ENCODE measurements at regions not wholly inside any gene's neighbourhood (a gene's known extent, or its start where the extent isn't known, plus 50 kb on each side); places are given as distances from the start of the nearest gene placed in this dataset.
A peak's percentile ranks its signal among the peaks of the same experiment; 100 is the strongest.
"Not testable (repeated sequence)": the region's sequence is repeated elsewhere in the genome, so short reads cannot be mapped to it uniquely, and the experiment has no call there.

- no peak for DNase-seq (ENCODE audit: low read depth)
Observed at GRCh38 chr7:36038063-36038721, 114.9 kb upstream of the EEPD1 start.

- peak; percentile 17 for DNase-seq (ENCODE audit: low read depth)
Observed at GRCh38 chr7:36039243-36039642, 113.8 kb upstream of the EEPD1 start.

- no peak for DNase-seq (ENCODE audit: low read depth)
Observed at GRCh38 chr7:36039671-36040070, 113.4 kb upstream of the EEPD1 start.

- DNase-seq (ENCODE audit: low read depth) = peak; percentile 74
Observed at GRCh38 chr7:36040679-36041078, 112.4 kb upstream of the EEPD1 start.

- DNase-seq (ENCODE audit: low read depth) = no peak
Observed at GRCh38 chr7:36044101-36044892, 108.8 kb upstream of the EEPD1 start.

- peak; percentile 78 for DNase-seq (ENCODE audit: low read depth)
Observed at GRCh38 chr7:36045326-36045725, 107.7 kb upstream of the EEPD1 start.

- DNase-seq (ENCODE audit: low read depth) = no peak
Observed at GRCh38 chr7:36045830-36046341, 107.2 kb upstream of the EEPD1 start.

- peak; percentile 34 for DNase-seq (ENCODE audit: low read depth)
Observed at GRCh38 chr7:36047091-36047658, 105.9 kb upstream of the EEPD1 start.

GRCh38 chr7:36048141-36048901, 104.7 kb upstream of the EEPD1 start:
- peak; percentile 97 for DNase-seq (ENCODE audit: low read depth)

GRCh38 chr7:36048902-36049240, 104.2 kb upstream of the EEPD1 start:
- peak; percentile 70 for DNase-seq (ENCODE audit: low read depth)

GRCh38 chr7:36051501-36051900, 101.6 kb upstream of the EEPD1 start:
- no peak for DNase-seq (ENCODE audit: low read depth)

GRCh38 chr7:36053589-36053988, 99.5 kb upstream of the EEPD1 start:
- DNase-seq (ENCODE audit: low read depth) = no peak

GRCh38 chr7:36054637-36055036, 98.4 kb upstream of the EEPD1 start:
- DNase-seq (ENCODE audit: low read depth) = no peak

- DNase-seq (ENCODE audit: low read depth) = no peak
Observed at GRCh38 chr7:36055207-36055606, 97.8 kb upstream of the EEPD1 start.

- no peak for DNase-seq (ENCODE audit: low read depth)
Observed at GRCh38 chr7:36057323-36057722, 95.7 kb upstream of the EEPD1 start.

- no peak for DNase-seq (ENCODE audit: low read depth)
Observed at GRCh38 chr7:36058020-36058592, 94.9 kb upstream of the EEPD1 start.

- DNase-seq (ENCODE audit: low read depth) = not testable (repeated sequence)
Observed at GRCh38 chr7:36060388-36060787, 92.7 kb upstream of the EEPD1 start.

- DNase-seq (ENCODE audit: low read depth) = no peak
Observed at GRCh38 chr7:36062154-36062815, 90.8 kb upstream of the EEPD1 start.

- DNase-seq (ENCODE audit: low read depth) = no peak
Observed at GRCh38 chr7:36064676-36065075, 88.4 kb upstream of the EEPD1 start.

- DNase-seq (ENCODE audit: low read depth) = not testable (repeated sequence)
Observed at GRCh38 chr7:36065563-36066342, 87.3 kb upstream of the EEPD1 start.

GRCh38 chr7:36066343-36066664, 86.8 kb upstream of the EEPD1 start:
- DNase-seq (ENCODE audit: low read depth) = no peak

Measured in EH (cell line).